NCI-H187 (cell line): ENCODE measurements at regions not wholly inside any gene's neighbourhood (a gene's known extent, or its start where the extent isn't known, plus 50 kb on each side); places are given as distances from the start of the nearest gene placed in this dataset.
"Not testable (repeated sequence)": the region's sequence is repeated elsewhere in the genome, so short reads cannot be mapped to it uniquely, and the experiment has no call there.

Experiments
- DNase-seq, 2 experiments: peaks; one replicate each; lab custom pipeline; 2025; lab: John Stamatoyannopoulos, UW

DNA sequence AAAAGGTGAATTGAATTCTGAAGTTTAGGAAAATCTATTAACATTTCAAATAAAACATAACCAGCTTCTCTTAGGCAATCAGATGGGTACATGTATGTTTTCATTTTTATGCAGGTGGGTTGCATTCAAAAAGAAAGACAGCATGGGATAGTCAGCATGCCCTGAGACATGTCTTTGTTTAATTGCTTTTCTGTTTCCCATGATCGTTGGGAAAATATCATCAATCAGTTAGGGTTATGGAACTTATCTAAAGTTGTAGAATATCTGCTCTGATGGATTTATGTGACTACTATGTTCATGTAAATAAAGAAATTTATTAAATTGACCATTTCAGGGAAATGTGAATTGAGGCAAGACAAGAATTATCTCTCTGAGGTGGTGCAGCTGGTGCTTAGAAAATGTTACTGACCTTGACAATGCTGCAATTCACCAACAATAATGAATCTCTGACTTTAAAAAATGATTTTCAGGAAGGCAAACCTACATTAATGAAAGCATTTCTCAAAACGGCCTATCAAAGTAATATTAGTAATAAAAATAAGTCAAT, 112.7 kb downstream of the RFPL4B start:
- DNase-seq = no peak

DNA sequence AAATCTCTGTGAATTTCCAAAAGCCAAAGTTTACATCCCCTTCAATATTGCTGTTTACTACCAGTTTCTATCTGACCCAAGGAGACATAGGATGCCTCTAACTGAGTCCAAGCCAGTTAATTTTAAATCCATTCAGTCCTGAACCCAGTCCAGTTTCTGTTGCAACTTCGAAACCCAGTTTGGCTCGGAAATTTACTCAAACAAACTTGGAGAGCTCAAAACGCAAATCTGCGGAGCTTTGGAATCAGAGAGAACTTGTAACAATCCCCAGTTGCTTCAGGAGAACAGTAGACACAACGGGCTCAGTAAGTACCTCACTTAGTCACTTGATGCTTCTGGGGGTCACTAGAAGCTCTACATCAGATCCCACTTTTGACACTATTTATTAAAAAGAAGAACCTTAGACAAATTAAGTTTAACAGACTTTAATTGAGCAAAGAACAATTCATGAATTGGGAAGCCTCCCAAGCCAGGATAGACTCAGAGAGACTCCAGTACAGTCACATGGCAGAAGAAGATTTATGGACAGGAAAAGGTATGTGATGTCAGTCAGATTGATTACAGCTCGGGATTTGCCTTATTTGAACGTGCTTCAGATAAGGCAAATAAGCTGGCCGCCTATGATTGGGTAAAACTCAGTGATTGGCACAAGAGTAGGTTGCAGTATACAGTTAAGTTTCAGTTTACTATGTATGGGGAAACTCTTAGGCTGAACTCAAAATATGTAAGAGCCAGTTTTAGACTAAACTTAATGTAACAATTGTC, 118.0 kb downstream of the RFPL4B start:
- DNase-seq = no peak

GRCh38 chr6:112466373-112467151, 119.4 kb downstream of the RFPL4B start:
- no peak for DNase-seq

- DNase-seq = no peak
Measured at GRCh38 chr6:112468359-112468758, 121.2 kb downstream of the RFPL4B start.

- no peak for DNase-seq
Measured at GRCh38 chr6:112469306-112469705, 122.2 kb downstream of the RFPL4B start.

GRCh38 chr6:112470376-112470775, 123.2 kb downstream of the RFPL4B start:
- DNase-seq = no peak

- DNase-seq = no peak
Measured at GRCh38 chr6:112470950-112471349, 123.8 kb downstream of the RFPL4B start.

- no peak for DNase-seq
Measured at GRCh38 chr6:112475083-112475482, 128.0 kb downstream of the RFPL4B start.

GRCh38 chr6:112477125-112477524, 130.0 kb downstream of the RFPL4B start:
- no peak for DNase-seq

DNA sequence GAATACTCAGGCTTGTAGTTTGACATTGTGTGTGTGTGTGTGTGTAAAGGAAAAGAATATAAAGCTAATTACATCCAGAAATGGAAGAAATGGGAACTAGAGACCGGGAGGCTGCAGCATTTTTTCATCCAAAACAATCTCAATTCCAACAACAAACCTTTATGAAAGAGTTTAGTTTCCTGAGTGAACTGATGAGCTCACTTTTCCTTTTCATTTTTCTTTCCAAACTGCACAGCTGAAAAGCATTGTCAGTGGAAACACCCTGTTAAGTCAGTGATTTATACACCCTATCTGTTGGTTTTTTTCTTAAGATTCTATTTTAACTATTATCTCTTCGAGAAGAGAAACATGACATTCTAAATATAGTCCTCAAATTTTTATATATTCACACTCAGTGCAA, 130.9 kb downstream of the RFPL4B start:
- no peak for DNase-seq

DNA sequence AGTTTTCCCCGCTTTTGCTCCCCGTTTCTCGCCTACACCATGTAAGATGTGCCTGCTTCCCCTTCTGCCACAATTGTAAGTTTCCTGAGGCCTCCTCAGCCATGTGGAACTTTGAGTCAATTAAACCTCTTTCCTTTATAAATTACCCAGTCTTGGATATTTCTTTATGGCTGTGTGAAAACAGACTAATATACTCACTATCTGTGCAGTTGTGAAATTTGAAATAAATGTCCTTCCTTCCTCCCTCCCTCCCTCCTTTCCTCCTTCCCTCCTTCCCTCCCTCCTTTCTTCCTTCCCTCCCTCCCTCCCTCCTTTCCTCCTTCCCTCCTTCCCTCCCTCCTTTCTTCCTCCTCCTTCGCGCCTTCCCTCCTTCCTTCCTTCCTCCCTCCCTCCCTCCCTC, 132.8 kb downstream of the RFPL4B start:
- DNase-seq = not testable (repeated sequence)

DNA sequence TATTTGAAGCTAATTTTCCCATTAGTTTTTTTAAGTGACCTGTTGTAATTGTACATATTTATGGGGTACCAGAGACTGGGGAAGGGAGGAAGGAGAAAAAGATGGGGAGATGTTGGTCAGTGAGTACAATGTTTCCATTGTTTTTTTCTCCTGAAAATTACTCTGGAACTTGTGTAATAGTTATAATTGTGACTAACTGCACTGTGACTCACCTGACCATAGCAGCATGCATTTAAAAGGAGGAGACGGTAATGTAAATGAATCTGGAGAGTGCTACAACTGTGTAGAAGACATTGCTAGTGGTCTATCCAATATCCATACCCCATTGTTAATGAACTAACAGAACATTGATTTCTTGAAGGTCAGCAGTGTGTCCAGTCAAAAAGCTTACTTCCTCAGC, 133.4 kb downstream of the RFPL4B start:
- no peak for DNase-seq

DNA sequence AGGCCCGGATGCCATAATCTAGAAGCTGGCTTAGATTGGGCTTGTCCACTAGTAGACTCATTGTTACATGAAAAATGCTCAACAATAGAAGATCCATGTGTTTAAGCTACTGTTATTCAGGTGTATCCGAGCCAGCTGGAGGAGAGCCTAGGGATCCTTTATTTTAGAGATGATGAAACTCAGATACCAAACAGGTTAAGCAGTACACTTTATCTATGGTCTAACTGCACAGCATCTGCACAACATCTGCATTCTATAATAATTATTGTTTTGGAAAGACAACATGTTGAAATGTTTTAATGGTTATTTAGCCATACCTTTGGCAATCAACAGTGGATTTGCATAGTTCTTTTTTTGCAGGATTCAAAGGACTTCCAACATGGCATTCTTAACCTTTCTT, 134.1 kb downstream of the RFPL4B start:
- no peak for DNase-seq

GRCh38 chr6:112482373-112482772, 135.2 kb downstream of the RFPL4B start:
- DNase-seq = no peak

GRCh38 chr6:112485120-112485826, 138.1 kb downstream of the RFPL4B start:
- DNase-seq = no peak

DNA sequence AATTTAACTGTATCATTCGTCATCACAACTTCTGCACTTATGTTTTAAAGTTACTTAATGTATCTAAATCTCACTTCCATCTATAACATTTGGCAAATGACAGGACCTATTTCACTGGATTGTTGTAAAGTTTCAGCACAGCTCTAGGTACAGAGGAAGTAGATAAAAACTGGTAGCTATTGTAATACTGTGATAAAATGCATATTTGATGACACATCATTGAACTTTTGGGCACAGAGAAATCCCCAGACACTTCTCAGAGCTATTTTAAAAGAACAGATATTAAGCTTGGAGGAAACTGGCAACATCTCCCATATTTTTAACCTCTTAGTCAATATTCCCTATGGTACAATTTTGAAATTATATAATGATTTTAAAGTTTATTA, 138.7 kb downstream of the RFPL4B start:
- no peak for DNase-seq

GRCh38 chr6:112486454-112486853, 139.3 kb downstream of the RFPL4B start:
- no peak for DNase-seq

DNA sequence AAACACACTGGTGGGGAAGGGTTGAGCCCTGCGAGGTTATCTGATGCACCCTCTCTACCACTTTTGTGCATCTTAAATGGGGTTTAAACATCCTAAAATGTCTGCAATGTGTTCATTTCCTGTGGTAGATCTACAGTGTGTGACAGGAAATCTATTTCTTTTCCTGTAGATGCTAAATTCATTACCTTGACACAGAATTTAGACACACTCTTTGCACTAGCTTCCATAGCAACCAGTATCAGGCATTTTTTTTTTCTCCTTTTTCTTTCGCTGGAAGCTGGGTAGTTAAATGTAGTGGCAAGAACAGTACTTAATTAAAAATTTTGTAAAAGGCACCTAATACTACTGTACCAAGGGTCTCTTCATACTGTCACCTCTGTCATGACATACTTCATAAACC, 141.1 kb downstream of the RFPL4B start:
- no peak for DNase-seq

GRCh38 chr6:112501705-112502104, 154.6 kb downstream of the RFPL4B start:
- peak in 1 of 2 experiments; percentile 32 for DNase-seq

- no peak for DNase-seq
Measured at GRCh38 chr6:112502351-112503090, 155.4 kb downstream of the RFPL4B start.

DNA sequence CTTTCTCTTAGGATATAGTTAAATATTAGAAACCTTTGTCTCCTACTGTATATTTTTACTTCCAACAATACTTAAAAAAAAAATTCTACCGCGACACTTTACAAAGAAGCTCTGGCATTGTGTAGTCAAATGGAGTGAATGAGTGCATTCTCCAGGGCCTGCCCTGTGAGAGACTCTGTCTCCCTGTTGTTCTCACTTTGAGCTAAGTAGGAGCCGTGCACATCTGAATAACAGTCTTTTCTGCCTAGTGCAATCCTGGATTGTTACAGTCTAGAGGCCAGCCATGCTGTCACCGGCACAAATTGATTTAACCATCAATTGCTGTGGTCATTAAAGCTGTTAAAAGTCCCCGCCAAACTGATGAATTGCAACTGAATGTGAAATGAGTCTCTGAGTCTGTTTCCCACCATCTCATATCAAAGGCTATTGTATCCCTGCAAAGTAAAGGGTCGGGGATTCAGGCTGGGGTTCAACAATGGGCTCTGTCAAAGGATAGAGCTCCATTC, 156.0 kb downstream of the RFPL4B start:
- no peak for DNase-seq

DNA sequence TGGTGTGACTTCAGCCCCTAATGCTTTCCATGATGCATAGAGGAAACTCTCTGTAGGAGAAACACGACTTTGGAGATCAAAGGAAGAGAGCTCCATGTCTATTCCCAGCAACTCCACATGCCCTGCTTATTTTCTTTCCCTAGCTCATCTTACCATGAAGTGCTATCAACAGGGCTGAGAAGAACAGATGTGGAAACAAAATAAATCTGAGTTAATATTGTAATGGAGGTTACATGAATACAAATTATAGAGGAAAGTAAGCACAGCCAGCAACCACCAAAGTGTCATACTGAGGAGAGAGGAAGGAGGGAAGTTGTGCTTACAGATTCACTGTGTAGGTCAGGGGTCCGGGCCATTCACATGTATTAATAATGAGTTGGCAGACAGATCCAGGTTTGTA, 157.5 kb downstream of the RFPL4B start:
- no peak for DNase-seq
